GM12864 (cell line): ENCODE measurements at regions not wholly inside any gene's neighbourhood (a gene's known extent, or its start where the extent isn't known, plus 50 kb on each side); places are given as distances from the start of the nearest gene placed in this dataset.

Source experiments
- DNase-seq: peaks from one replicate; pipeline ENCODE4 v3.0.0-alpha.2; 2011; ENCODE audit warnings: low read depth
- H3K4me3 ChIP-seq: 2 replicates; pipeline ENCODE4 v1.5.1; 2011; ENCODE audit warnings: mild to moderate bottlenecking, low read depth, low read length, control low read depth
- CTCF ChIP-seq: IDR thresholded peaks from 2 replicates; pipeline ENCODE4 v1.5.1; 2011; ENCODE audit warnings: low read depth, mild to moderate bottlenecking, moderate library complexity, low read length, control low read depth, inconsistent platforms; ENCODE audit errors: missing control alignments

GRCh38 chr5:108436696-108437095 lies 54.8 kb upstream of the FBXL17 start:
- DNase-seq, result no peak
- H3K4me3 ChIP-seq, result no peak overlapping the region
- no peak for TF ChIP-seq CTCF

- no peak for DNase-seq
- no peak for TF ChIP-seq CTCF
- H3K4me3 ChIP-seq, result no peak overlapping the region
These were observed 51.7 kb upstream of the FBXL17 start for GRCh38 chr5:108433600-108433999.

- TF ChIP-seq CTCF, result no peak
- no peak overlapping the region for H3K4me3 ChIP-seq
- DNase-seq, result no peak
These were observed 50.1 kb upstream of the FBXL17 start for GRCh38 chr5:108432024-108432423.
